CD4-positive, alpha-beta T cell (primary cell): ENCODE measurements at regions not wholly inside any gene's neighbourhood (a gene's known extent, or its start where the extent isn't known, plus 50 kb on each side); places are given as distances from the start of the nearest gene placed in this dataset.

Source experiments
- ATAC-seq: fragments of 200-7000 bp; cut with Tn5 transposase; one replicate; pipeline ENCODE4 v1.10.0; 2022; ENCODE audit warnings: mild to moderate bottlenecking; ENCODE audit not compliant: poor library complexity
- CTCF ChIA-PET: fragments of 350-600 bp; sonication (Branson Sonifier 250); formaldehyde crosslinking; loops from one replicate; lab custom pipeline; 2021; ENCODE audit warnings: antibody characterized with exemption, inconsistent platforms; lab: Charles Lee
- POLR2A ChIA-PET: fragments of 350-600 bp; sonication (Branson Sonifier 250); formaldehyde crosslinking; loops from one replicate; lab custom pipeline; 2021; ENCODE audit warnings: antibody characterized with exemption, inconsistent platforms; lab: Charles Lee
- DNase-seq, 14 experiments: peaks; one replicate each; pipeline ENCODE4 v3.0.0-alpha.2; 2013 to 2020; ENCODE audit warnings: mixed read lengths in 2 of 14
- H3K27ac ChIP-seq, 2 donors: one replicate each; pipeline versions ENCODE4 v1.5.1 to v1.7.0; 2013; ENCODE audit warnings: low read length in 2 of 2, low read depth in 1 of 2, mild to moderate bottlenecking in 1 of 2
- H3K27me3 ChIP-seq, 2 experiments: 1 replicate in 1 of 2; 2 replicates in 1 of 2; pipeline versions ENCODE4 v1.6.1 to v1.7.0; 2013; ENCODE audit warnings: low read length in 2 of 2, control low read depth in 1 of 2, mild to moderate bottlenecking in 1 of 2, moderate library complexity in 1 of 2; ENCODE audit not compliant: insufficient read depth in 2 of 2, control insufficient read depth in 1 of 2
- H3K36me3 ChIP-seq: one replicate; pipeline ENCODE4 v1.6.1; 2013; ENCODE audit warnings: low read length, control low read depth; ENCODE audit not compliant: insufficient read depth
- H3K4me1 ChIP-seq: one replicate; pipeline ENCODE4 v1.6.1; 2013; ENCODE audit warnings: low read length, control low read depth; ENCODE audit not compliant: insufficient read depth
- H3K4me3 ChIP-seq: one replicate; pipeline ENCODE4 v1.5.1; 2013; ENCODE audit warnings: mild to moderate bottlenecking, low read length, moderate library complexity
- H3K9me3 ChIP-seq, 2 experiments: 1 replicate in 1 of 2; 2 replicates in 1 of 2; pipeline versions ENCODE4 v1.6.1 to v1.7.0; 2013; ENCODE audit warnings: low read length in 2 of 2, mild to moderate bottlenecking in 2 of 2, control low read depth in 1 of 2, moderate library complexity in 1 of 2; ENCODE audit not compliant: control insufficient read depth in 1 of 2, insufficient read depth in 1 of 2
- H3K27ac Mint-ChIP-seq: one replicate; pipeline ENCODE4 v1.8.0; 2020; ENCODE audit warnings: mixed read lengths
- H3K27me3 Mint-ChIP-seq: one replicate; pipeline ENCODE4 v1.8.0; 2021; ENCODE audit warnings: mixed read lengths
- H3K36me3 Mint-ChIP-seq: one replicate; pipeline ENCODE4 v1.8.0; 2021; ENCODE audit warnings: low read depth, mixed read lengths
- H3K4me1 Mint-ChIP-seq: one replicate; pipeline ENCODE4 v1.8.0; 2021; ENCODE audit warnings: low read depth, mixed read lengths
- H3K4me3 Mint-ChIP-seq: one replicate; pipeline ENCODE4 v1.8.0; 2020; ENCODE audit warnings: mild to moderate bottlenecking, mixed read lengths
- H3K9me3 Mint-ChIP-seq: one replicate; pipeline ENCODE4 v1.8.0; 2020; ENCODE audit warnings: mixed read lengths
- intact Hi-C, 2 experiments: fragments of 100-400 bp; cut with DNase I in 1 of 2; cut with micrococcal nuclease in 1 of 2; formaldehyde crosslinking; loops; one replicate each; pipeline versions ENCODE4 v1.15.1 to v1.9.0; 2023 to 2025; cut with DNase I, micrococcal nuclease
- TF ChIP-seq, protein P1 (sequence below): fragments of 200-600 bp; IDR thresholded peaks from one replicate; pipeline ENCODE4 v1.8.0; 2022; ENCODE audit warnings: antibody characterized with exemption, mild to moderate bottlenecking

GRCh38 chr1:218957971-218958370, 215.7 kb upstream of the LYPLAL1 start:
- no peaks in the 10 kb centered on the region for H3K36me3 ChIP-seq
- no peak overlapping the region for H3K4me3 Mint-ChIP-seq
- no peak overlapping the region for H3K4me3 ChIP-seq
- no peaks in the 10 kb centered on the region for H3K36me3 Mint-ChIP-seq
- no peaks in the 10 kb centered on the region for H3K4me1 Mint-ChIP-seq
- ChIA-PET CTCF (no interaction called here), POLR2A (interaction anchor here (0.5 kb wide), 1 partner anchor 308 kb away, joined by 3 read pairs; no protein-coding TSS in a partner anchor)
- no peak for ATAC-seq
- H3K9me3 Mint-ChIP-seq = no peaks in the 10 kb centered on the region
- H3K4me1 ChIP-seq = no peaks in the 10 kb centered on the region
- no peaks in the 10 kb centered on the region for H3K27me3 Mint-ChIP-seq
- no peaks in the 10 kb centered on the region for H3K27me3 ChIP-seq
- intact Hi-C loops = no loop called here
- DNase-seq = no peak
- peaks cover 0 to 4% of the 10 kb centered on the region in 2 experiments for H3K9me3 ChIP-seq
- no peak overlapping the region for H3K27ac Mint-ChIP-seq
- H3K27ac ChIP-seq = no peak overlapping the region
- TF ChIP-seq, protein P1, sequence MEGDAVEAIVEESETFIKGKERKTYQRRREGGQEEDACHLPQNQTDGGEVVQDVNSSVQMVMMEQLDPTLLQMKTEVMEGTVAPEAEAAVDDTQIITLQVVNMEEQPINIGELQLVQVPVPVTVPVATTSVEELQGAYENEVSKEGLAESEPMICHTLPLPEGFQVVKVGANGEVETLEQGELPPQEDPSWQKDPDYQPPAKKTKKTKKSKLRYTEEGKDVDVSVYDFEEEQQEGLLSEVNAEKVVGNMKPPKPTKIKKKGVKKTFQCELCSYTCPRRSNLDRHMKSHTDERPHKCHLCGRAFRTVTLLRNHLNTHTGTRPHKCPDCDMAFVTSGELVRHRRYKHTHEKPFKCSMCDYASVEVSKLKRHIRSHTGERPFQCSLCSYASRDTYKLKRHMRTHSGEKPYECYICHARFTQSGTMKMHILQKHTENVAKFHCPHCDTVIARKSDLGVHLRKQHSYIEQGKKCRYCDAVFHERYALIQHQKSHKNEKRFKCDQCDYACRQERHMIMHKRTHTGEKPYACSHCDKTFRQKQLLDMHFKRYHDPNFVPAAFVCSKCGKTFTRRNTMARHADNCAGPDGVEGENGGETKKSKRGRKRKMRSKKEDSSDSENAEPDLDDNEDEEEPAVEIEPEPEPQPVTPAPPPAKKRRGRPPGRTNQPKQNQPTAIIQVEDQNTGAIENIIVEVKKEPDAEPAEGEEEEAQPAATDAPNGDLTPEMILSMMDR = no peak

DNA sequence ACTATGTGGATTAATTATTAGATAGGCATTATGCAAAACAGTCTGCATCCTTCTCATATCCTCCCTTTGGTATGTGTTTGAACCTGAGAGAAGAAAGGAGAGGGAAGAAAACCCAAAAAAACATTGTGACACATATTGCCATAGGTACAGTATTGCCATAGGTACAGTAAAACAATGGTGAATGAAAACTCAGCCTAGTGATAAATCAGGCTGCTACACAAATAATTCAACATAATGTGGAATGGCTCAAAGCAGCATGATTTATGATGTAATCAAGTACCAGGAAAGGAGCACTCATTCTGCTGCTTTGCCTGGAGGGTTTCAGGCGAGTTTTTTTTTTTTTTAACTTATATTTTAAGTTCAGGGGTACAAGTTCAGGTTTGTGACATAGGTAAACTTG, 213.9 kb upstream of the LYPLAL1 start:
- H3K36me3 ChIP-seq = no peaks in the 10 kb centered on the region
- H3K4me1 Mint-ChIP-seq = no peaks in the 10 kb centered on the region
- no peaks in the 10 kb centered on the region for H3K27me3 Mint-ChIP-seq
- no peak overlapping the region for H3K27ac ChIP-seq
- no peaks in the 10 kb centered on the region for H3K27me3 ChIP-seq
- no peaks in the 10 kb centered on the region for H3K4me1 ChIP-seq
- intact Hi-C loops = no loop called here
- TF ChIP-seq, protein P1 = no peak
- H3K4me3 Mint-ChIP-seq = no peak overlapping the region
- peaks cover 0 to 4% of the 10 kb centered on the region in 2 experiments for H3K9me3 ChIP-seq
- ChIA-PET CTCF (no interaction called here), POLR2A (no interaction called here)
- ATAC-seq (no peak), DNase-seq (no peak)
- no peak overlapping the region for H3K27ac Mint-ChIP-seq
- H3K36me3 Mint-ChIP-seq = no peaks in the 10 kb centered on the region
- no peak overlapping the region for H3K4me3 ChIP-seq
- no peaks in the 10 kb centered on the region for H3K9me3 Mint-ChIP-seq

DNA sequence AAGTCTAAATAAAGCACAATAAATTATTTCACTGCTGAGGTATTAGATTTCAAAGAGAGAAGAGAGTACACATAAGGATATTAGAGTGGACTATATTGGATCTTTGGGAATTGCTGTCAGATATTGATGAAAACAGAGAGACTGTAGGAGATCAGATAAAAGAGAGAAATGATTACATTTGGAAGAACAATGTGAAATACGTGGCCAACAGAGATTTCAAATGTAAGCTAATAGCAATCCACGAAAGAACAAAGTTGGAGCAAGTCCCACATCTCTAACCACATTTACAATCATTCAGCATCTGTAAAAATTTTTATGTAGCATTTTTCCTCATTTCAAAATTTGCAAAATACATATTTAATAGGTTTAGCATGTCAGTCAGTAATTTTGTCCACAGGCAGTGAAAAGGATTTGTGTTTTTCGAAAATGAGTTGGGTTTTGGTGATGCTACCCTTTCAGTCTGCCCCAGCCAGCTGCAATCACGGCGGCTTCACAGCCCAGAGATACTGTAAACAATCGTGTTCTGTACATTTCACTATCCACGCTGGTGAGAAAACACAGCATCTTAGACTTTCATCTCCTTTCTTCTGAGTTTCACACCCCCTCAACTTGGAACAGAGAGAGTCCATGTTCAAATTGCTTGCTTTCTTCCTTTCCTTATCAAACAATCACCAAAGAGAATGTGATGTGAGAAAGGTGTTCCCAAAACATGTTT, 209.1 kb upstream of the LYPLAL1 start:
- ATAC-seq = no peak

More for the DNA sequence above, 209.1 kb upstream of the LYPLAL1 start:
- intact Hi-C loops = no loop called here
- no peak for DNase-seq
- Mint-ChIP-seq H3K9me3 (peaks cover 6% of the 10 kb centered on the region), H3K4me1 (no peaks in the 10 kb centered on the region), H3K4me3 (no peak overlapping the region), H3K36me3 (no peaks in the 10 kb centered on the region), H3K27ac (no peak overlapping the region), H3K27me3 (no peaks in the 10 kb centered on the region)
- Histone ChIP-seq H3K4me3 (no peak overlapping the region), H3K36me3 (no peaks in the 10 kb centered on the region), H3K9me3 (no peaks in the 10 kb centered on the region), H3K4me1 (no peaks in the 10 kb centered on the region), H3K27ac (no peak overlapping the region), H3K27me3 (no peaks in the 10 kb centered on the region)
- ChIA-PET POLR2A (no interaction called here), CTCF (no interaction called here)
- TF ChIP-seq, protein P1 = no peak
